ENCODE measurements at regions not wholly inside any gene's neighbourhood (a gene's known extent, or its start where the extent isn't known, plus 50 kb on each side); places are given as distances from the start of the nearest gene placed in this dataset.

GRCh38 chr9:24413651-24414050 lies 132.0 kb downstream of the IZUMO3 start:
- POLR2A ChIA-PET, result no interaction called here
- Mint-ChIP-seq H3K27me3 (ENCODE audit: insufficient read depth, unreplicated experiment) (no peaks in the 10 kb centered on the region), H3K27ac (ENCODE audit: unreplicated experiment) (no peak overlapping the region), H3K9me3 (ENCODE audit: unreplicated experiment) (no peaks in the 10 kb centered on the region), H3K4me1 (ENCODE audit: low read depth, unreplicated experiment) (no peaks in the 10 kb centered on the region), H3K36me3 (ENCODE audit: insufficient read depth, unreplicated experiment) (no peaks in the 10 kb centered on the region), H3K4me3 (ENCODE audit: unreplicated experiment) (no peak overlapping the region)
- Histone ChIP-seq H3K36me3 (ENCODE audit: control insufficient read depth, insufficient read depth, low read length) (no peaks in the 10 kb centered on the region), H3K4me3 (ENCODE audit: low read depth, low read length) (no peak overlapping the region), H3K27me3 (replicated peaks; ENCODE audit: control insufficient read depth, insufficient read depth, low read length) (no peaks in the 10 kb centered on the region), H3K4me1 (no peaks in the 10 kb centered on the region), H3K9me3 (no peaks in the 10 kb centered on the region)
- no peak for TF ChIP-seq CTCF (IDR thresholded peaks at IDR 0.05; ENCODE audit: insufficient read depth in 1 of 2, low read depth in 1 of 2, low read length in 1 of 2, severe bottlenecking in 1 of 2, unreplicated experiment in 1 of 2)
- no TSS peak for BruUV-seq (replicated peaks)
- CTCF ChIA-PET, result no interaction called here
- no peak for DNase-seq
- intact Hi-C loops (cut with micrococcal nuclease; ENCODE audit: unreplicated experiment), result no loop called here

- Mint-ChIP-seq H3K27me3 (ENCODE audit: insufficient read depth, unreplicated experiment) (no peaks in the 10 kb centered on the region), H3K9me3 (ENCODE audit: unreplicated experiment) (no peaks in the 10 kb centered on the region), H3K27ac (ENCODE audit: unreplicated experiment) (no peak overlapping the region), H3K4me3 (ENCODE audit: unreplicated experiment) (no peak overlapping the region), H3K36me3 (ENCODE audit: insufficient read depth, unreplicated experiment) (no peaks in the 10 kb centered on the region), H3K4me1 (ENCODE audit: low read depth, unreplicated experiment) (no peaks in the 10 kb centered on the region)
- intact Hi-C loops (cut with micrococcal nuclease; ENCODE audit: unreplicated experiment), result no loop called here
- Histone ChIP-seq H3K9me3 (no peaks in the 10 kb centered on the region), H3K36me3 (ENCODE audit: control insufficient read depth, insufficient read depth, low read length) (no peaks in the 10 kb centered on the region), H3K4me3 (ENCODE audit: low read depth, low read length) (no peak overlapping the region), H3K27me3 (replicated peaks; ENCODE audit: control insufficient read depth, insufficient read depth, low read length) (no peaks in the 10 kb centered on the region), H3K4me1 (no peaks in the 10 kb centered on the region)
- POLR2A ChIA-PET, result no interaction called here
- TF ChIP-seq CTCF (IDR thresholded peaks at IDR 0.05; ENCODE audit: insufficient read depth in 1 of 2, low read depth in 1 of 2, low read length in 1 of 2, severe bottlenecking in 1 of 2, unreplicated experiment in 1 of 2), result no peak
- BruUV-seq (replicated peaks), result no TSS peak
- DNase-seq, result no peak
- CTCF ChIA-PET, result no interaction called here
These were observed 147.2 kb downstream of the IZUMO3 start for GRCh38 chr9:24398466-24398865.

GRCh38 chr9:24391095-24391494 lies 154.6 kb downstream of the IZUMO3 start:
- H3K27me3 ChIP-seq (replicated peaks; ENCODE audit: control insufficient read depth, insufficient read depth, low read length), result no peaks in the 10 kb centered on the region
- no peaks in the 10 kb centered on the region for H3K27me3 Mint-ChIP-seq (ENCODE audit: insufficient read depth, unreplicated experiment)
- no peak overlapping the region for H3K4me3 Mint-ChIP-seq (ENCODE audit: unreplicated experiment)
- ChIA-PET CTCF (no interaction called here), POLR2A (no interaction called here)
- no TSS peak for BruUV-seq (replicated peaks)
- no peaks in the 10 kb centered on the region for H3K4me1 ChIP-seq
- H3K27ac Mint-ChIP-seq (ENCODE audit: unreplicated experiment), result no peak overlapping the region
- no peaks in the 10 kb centered on the region for H3K4me1 Mint-ChIP-seq (ENCODE audit: low read depth, unreplicated experiment)
- no peaks in the 10 kb centered on the region for H3K9me3 Mint-ChIP-seq (ENCODE audit: unreplicated experiment)
- no peaks in the 10 kb centered on the region for H3K9me3 ChIP-seq
- intact Hi-C loops (cut with micrococcal nuclease; ENCODE audit: unreplicated experiment), result no loop called here
- no peak overlapping the region for H3K4me3 ChIP-seq (ENCODE audit: low read depth, low read length)
- DNase-seq, result no peak
- H3K36me3 ChIP-seq (ENCODE audit: control insufficient read depth, insufficient read depth, low read length), result no peaks in the 10 kb centered on the region
- H3K36me3 Mint-ChIP-seq (ENCODE audit: insufficient read depth, unreplicated experiment), result no peaks in the 10 kb centered on the region
- TF ChIP-seq CTCF (IDR thresholded peaks at IDR 0.05; ENCODE audit: insufficient read depth in 1 of 2, low read depth in 1 of 2, low read length in 1 of 2, severe bottlenecking in 1 of 2, unreplicated experiment in 1 of 2), result no peak

All from Caco-2 (cell line).